GM23338 (cell line): ENCODE measurements at regions not wholly inside any gene's neighbourhood (a gene's known extent, or its start where the extent isn't known, plus 50 kb on each side); places are given as distances from the start of the nearest gene placed in this dataset.

Experiments used
- CREB1 ChIP-seq: fragments of 250-450 bp; sonication (Bioruptor Pico); IDR thresholded peaks from 2 replicates; pipeline ENCODE4 v1.5.0; 2020; ENCODE audit warnings: low read depth, mild to moderate bottlenecking, moderate library complexity
- EZH2 ChIP-seq: fragments of 200-600 bp; sonication (generic); IDR thresholded peaks from one replicate; pipeline ENCODE4 v1.8.0; 2017; ENCODE audit warnings: antibody characterized with exemption, mild to moderate bottlenecking, low read depth; ENCODE audit not compliant: unreplicated experiment
- EZH2phosphoT487 ChIP-seq: fragments of 200-600 bp; sonication (generic); IDR thresholded peaks from one replicate; pipeline ENCODE4 v1.8.1; 2018; ENCODE audit warnings: antibody characterized with exemption; ENCODE audit not compliant: unreplicated experiment
- POLR2AphosphoS5 ChIP-seq: IDR thresholded peaks from 2 replicates; pipeline ENCODE4 v1.6.1; 2016; ENCODE audit warnings: antibody characterized with exemption, low read depth
- ZNF114 ChIP-seq: fragments of 250-450 bp; sonication (Bioruptor Pico); IDR thresholded peaks from 2 replicates; pipeline ENCODE4 v1.5.0; 2020; ENCODE audit warnings: mild to moderate bottlenecking, moderate library complexity
- TF ChIP-seq, protein P1 (sequence below), 2 experiments: fragments of 200-600 bp in 1 of 2; sonication (generic) in 1 of 2; conservative IDR thresholded peaks; 2 replicates each; pipeline versions ENCODE4 v1.5.1 to v1.6.1; 2016 to 2017; ENCODE audit warnings: antibody characterized with exemption in 2 of 2, low read depth in 2 of 2, mild to moderate bottlenecking in 2 of 2, moderate library complexity in 1 of 2

DNA sequence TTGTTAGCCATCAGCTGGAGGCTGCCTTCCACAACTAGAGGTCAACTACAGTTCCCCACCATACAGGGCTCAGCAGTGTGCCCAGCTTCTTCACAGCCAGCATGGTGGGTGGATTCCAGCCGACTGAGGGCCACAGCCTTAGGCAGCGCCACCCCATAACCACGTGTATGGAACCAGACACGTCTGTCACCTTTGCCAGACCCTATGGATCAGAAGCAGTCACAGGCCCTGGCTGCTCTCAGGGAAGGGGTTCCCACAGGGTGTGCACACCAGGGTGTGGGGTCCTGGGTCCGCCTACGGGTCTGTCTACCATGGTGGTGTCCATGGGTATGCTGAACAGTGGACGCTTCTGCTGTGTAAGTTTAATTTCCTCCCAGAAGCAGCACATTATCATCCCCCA is 265.0 kb upstream of the FOXF1 start:
- TF ChIP-seq CREB1 (CRISPR knock-in tag), result no peak
- TF ChIP-seq, protein P1, sequence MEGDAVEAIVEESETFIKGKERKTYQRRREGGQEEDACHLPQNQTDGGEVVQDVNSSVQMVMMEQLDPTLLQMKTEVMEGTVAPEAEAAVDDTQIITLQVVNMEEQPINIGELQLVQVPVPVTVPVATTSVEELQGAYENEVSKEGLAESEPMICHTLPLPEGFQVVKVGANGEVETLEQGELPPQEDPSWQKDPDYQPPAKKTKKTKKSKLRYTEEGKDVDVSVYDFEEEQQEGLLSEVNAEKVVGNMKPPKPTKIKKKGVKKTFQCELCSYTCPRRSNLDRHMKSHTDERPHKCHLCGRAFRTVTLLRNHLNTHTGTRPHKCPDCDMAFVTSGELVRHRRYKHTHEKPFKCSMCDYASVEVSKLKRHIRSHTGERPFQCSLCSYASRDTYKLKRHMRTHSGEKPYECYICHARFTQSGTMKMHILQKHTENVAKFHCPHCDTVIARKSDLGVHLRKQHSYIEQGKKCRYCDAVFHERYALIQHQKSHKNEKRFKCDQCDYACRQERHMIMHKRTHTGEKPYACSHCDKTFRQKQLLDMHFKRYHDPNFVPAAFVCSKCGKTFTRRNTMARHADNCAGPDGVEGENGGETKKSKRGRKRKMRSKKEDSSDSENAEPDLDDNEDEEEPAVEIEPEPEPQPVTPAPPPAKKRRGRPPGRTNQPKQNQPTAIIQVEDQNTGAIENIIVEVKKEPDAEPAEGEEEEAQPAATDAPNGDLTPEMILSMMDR (conservative IDR thresholded peaks at IDR 0.05; ENCODE audit: low read depth in 2 of 2), result no peak
- no peak for TF ChIP-seq EZH2phosphoT487
- TF ChIP-seq POLR2AphosphoS5, result no peak
- no peak for TF ChIP-seq EZH2
- TF ChIP-seq ZNF114, result no peak
